Mesenchymal stem cell (in vitro differentiated cells and primary cell): ENCODE measurements at regions not wholly inside any gene's neighbourhood (a gene's known extent, or its start where the extent isn't known, plus 50 kb on each side); places are given as distances from the start of the nearest gene placed in this dataset.

Experiments used
- DNase-seq: peaks from one replicate; pipeline ENCODE4 v3.0.0-alpha.2; 2013
- H2AFZ ChIP-seq: one replicate; pipeline ENCODE4 v1.6.1; 2013; ENCODE audit warnings: low read depth, mild to moderate bottlenecking, control low read depth, inconsistent platforms, low read length, moderate library complexity
- H2AK5ac ChIP-seq: 2 replicates; pipeline ENCODE4 v1.6.1; 2013; ENCODE audit warnings: low read length, moderate library complexity, mild to moderate bottlenecking, inconsistent platforms; ENCODE audit not compliant: severe bottlenecking
- H2BK120ac ChIP-seq: one replicate; pipeline ENCODE4 v1.6.1; 2013; ENCODE audit warnings: low read depth, mild to moderate bottlenecking, inconsistent platforms, low read length, moderate library complexity
- H2BK12ac ChIP-seq, 2 experiments: one replicate each; pipeline ENCODE4 v1.6.1; 2013; ENCODE audit warnings: inconsistent platforms in 2 of 2, low read length in 2 of 2, mild to moderate bottlenecking in 2 of 2, moderate library complexity in 2 of 2, control low read depth in 1 of 2
- H2BK15ac ChIP-seq: one replicate; pipeline ENCODE4 v1.6.1; 2013; ENCODE audit warnings: mild to moderate bottlenecking, low read depth, inconsistent platforms; ENCODE audit not compliant: poor library complexity, severe bottlenecking
- H2BK5ac ChIP-seq: 2 replicates; pipeline ENCODE4 v1.6.1; 2013; ENCODE audit warnings: low read depth, mild to moderate bottlenecking, low read length, control low read depth, inconsistent platforms; ENCODE audit not compliant: poor library complexity, severe bottlenecking
- H3K14ac ChIP-seq, 2 experiments: one replicate each; pipeline ENCODE4 v1.6.1; 2013; ENCODE audit warnings: inconsistent platforms in 2 of 2, low read length in 2 of 2, control low read depth in 1 of 2, mild to moderate bottlenecking in 1 of 2, moderate library complexity in 1 of 2
- H3K18ac ChIP-seq, 2 experiments: one replicate each; pipeline ENCODE4 v1.6.1; 2013; ENCODE audit warnings: inconsistent platforms in 2 of 2, low read length in 2 of 2, control low read depth in 1 of 2, low read depth in 1 of 2, mild to moderate bottlenecking in 1 of 2
- H3K23ac ChIP-seq, 2 experiments: one replicate each; pipeline ENCODE4 v1.6.1; 2013; ENCODE audit warnings: inconsistent platforms in 2 of 2, low read length in 2 of 2, mild to moderate bottlenecking in 2 of 2, moderate library complexity in 2 of 2, control low read depth in 1 of 2
- H3K27ac ChIP-seq: 2 replicates; pipeline ENCODE4 v1.5.1; 2013; ENCODE audit warnings: mild to moderate bottlenecking, moderate library complexity, low read length, control low read depth, inconsistent platforms; ENCODE audit not compliant: poor library complexity, severe bottlenecking
- H3K27me3 ChIP-seq, 2 experiments: 2 replicates each; pipeline versions ENCODE4 v1.6.1 to v1.7.0; 2013; ENCODE audit warnings: low read length in 2 of 2, mild to moderate bottlenecking in 2 of 2, moderate library complexity in 2 of 2, control low read depth in 1 of 2, inconsistent platforms in 1 of 2; ENCODE audit not compliant: control insufficient read depth in 1 of 2, insufficient read depth in 1 of 2
- H3K36me3 ChIP-seq, 2 experiments: 2 replicates each; pipeline versions ENCODE4 v1.6.1 to v1.7.0; 2013; ENCODE audit warnings: low read length in 2 of 2, control low read depth in 1 of 2, inconsistent platforms in 1 of 2, low read depth in 1 of 2, mild to moderate bottlenecking in 1 of 2; ENCODE audit not compliant: insufficient read depth in 2 of 2, control insufficient read depth in 1 of 2
- H3K4ac ChIP-seq, 2 experiments: one replicate each; pipeline ENCODE4 v1.6.1; 2013; ENCODE audit warnings: inconsistent platforms in 2 of 2, low read length in 2 of 2, mild to moderate bottlenecking in 2 of 2, moderate library complexity in 2 of 2, control low read depth in 1 of 2, low read depth in 1 of 2
- H3K4me1 ChIP-seq: 2 replicates; pipeline ENCODE4 v1.6.1; 2013; ENCODE audit warnings: low read depth, low read length, control low read depth; ENCODE audit not compliant: control insufficient read depth, insufficient read depth
- H3K4me2 ChIP-seq: 2 replicates; pipeline ENCODE4 v1.6.1; 2013; ENCODE audit warnings: low read length, mild to moderate bottlenecking, inconsistent platforms; ENCODE audit not compliant: poor library complexity, severe bottlenecking
- H3K4me3 ChIP-seq, 2 experiments: 2 replicates each; pipeline versions ENCODE4 v1.5.1 to v1.7.0; 2013; ENCODE audit warnings: low read length in 2 of 2, mild to moderate bottlenecking in 2 of 2, control low read depth in 1 of 2, low read depth in 1 of 2; ENCODE audit not compliant: insufficient read depth in 1 of 2
- H3K79me1 ChIP-seq: replicated peaks from 2 replicates; pipeline ENCODE4 v1.6.1; 2013; ENCODE audit warnings: mild to moderate bottlenecking, control low read depth, low read length, inconsistent platforms; ENCODE audit not compliant: poor library complexity, severe bottlenecking
- H3K9ac ChIP-seq: 2 replicates; pipeline ENCODE4 v1.7.0; 2013; ENCODE audit warnings: mild to moderate bottlenecking, low read length, moderate library complexity
- H3K9me3 ChIP-seq: 2 replicates; pipeline ENCODE4 v1.7.0; 2013; ENCODE audit warnings: mild to moderate bottlenecking, low read length; ENCODE audit not compliant: control insufficient read depth
- H4K8ac ChIP-seq: one replicate; pipeline ENCODE4 v1.6.1; 2013; ENCODE audit warnings: inconsistent platforms, mild to moderate bottlenecking, low read length, moderate library complexity
- H4K91ac ChIP-seq: one replicate; pipeline ENCODE4 v1.6.1; 2013; ENCODE audit warnings: mild to moderate bottlenecking, low read length, inconsistent platforms
- WGBS: methylation state at CpG from one replicate; pipeline ENCODE4 v1.1.7; 2013; ENCODE audit warnings: mixed read lengths; 5-methylcytosine and 5-hydroxymethylcytosine counted together

- no peak overlapping the region for H2AK5ac ChIP-seq
- DNase-seq = no peak
- H2BK12ac ChIP-seq = no peak overlapping the region
- WGBS = 93% methylated on average over 2 of the region's 2 CpGs
- H3K4me3 ChIP-seq = no peak overlapping the region
- no peak overlapping the region for H3K4me2 ChIP-seq
- no peaks in the 10 kb centered on the region for H3K27me3 ChIP-seq
- no peak overlapping the region for H3K4ac ChIP-seq
- no peak overlapping the region for H3K14ac ChIP-seq
- H3K27ac ChIP-seq = no peak overlapping the region
- H2AFZ ChIP-seq = no peak overlapping the region
- no peak overlapping the region for H4K8ac ChIP-seq
- no peak overlapping the region for H3K9ac ChIP-seq
- H3K23ac ChIP-seq = no peak overlapping the region
- no peak overlapping the region for H3K18ac ChIP-seq
- no peaks in the 10 kb centered on the region for H3K4me1 ChIP-seq
- H3K9me3 ChIP-seq = peaks cover 3% of the 10 kb centered on the region
- no peak overlapping the region for H2BK120ac ChIP-seq
- H3K36me3 ChIP-seq = no peaks in the 10 kb centered on the region
- no peaks in the 10 kb centered on the region for H3K79me1 ChIP-seq
- H2BK15ac ChIP-seq = no peak overlapping the region
- no peak overlapping the region for H4K91ac ChIP-seq
- H2BK5ac ChIP-seq = no peak overlapping the region
Observed at GRCh38 chr7:86262781-86263180, 380.9 kb upstream of the GRM3 start.

GRCh38 chr7:86257894-86258293, 385.8 kb upstream of the GRM3 start:
- no peak for DNase-seq
- no peak overlapping the region for H2BK5ac ChIP-seq
- H3K9me3 ChIP-seq = peaks cover 9% of the 10 kb centered on the region
- H2BK120ac ChIP-seq = no peak overlapping the region
- H3K79me1 ChIP-seq = no peaks in the 10 kb centered on the region
- no peaks in the 10 kb centered on the region for H3K4me1 ChIP-seq
- no peak overlapping the region for H3K9ac ChIP-seq
- H3K23ac ChIP-seq = no peak overlapping the region
- H4K8ac ChIP-seq = no peak overlapping the region
- no peaks in the 10 kb centered on the region for H3K36me3 ChIP-seq
- H3K18ac ChIP-seq = no peak overlapping the region
- no peak overlapping the region for H4K91ac ChIP-seq
- no peak overlapping the region for H2AFZ ChIP-seq
- H3K4me3 ChIP-seq = no peak overlapping the region
- H3K4me2 ChIP-seq = no peak overlapping the region
- H2BK15ac ChIP-seq = no peak overlapping the region
- H2BK12ac ChIP-seq = no peak overlapping the region
- no peak overlapping the region for H3K27ac ChIP-seq
- no peak overlapping the region for H2AK5ac ChIP-seq
- H3K14ac ChIP-seq = no peak overlapping the region
- WGBS = 84% methylated on average over 4 of the region's 4 CpGs
- no peaks in the 10 kb centered on the region for H3K27me3 ChIP-seq
- no peak overlapping the region for H3K4ac ChIP-seq

- H2AK5ac ChIP-seq = no peak overlapping the region
- no peak overlapping the region for H3K23ac ChIP-seq
- H3K79me1 ChIP-seq = no peaks in the 10 kb centered on the region
- H3K36me3 ChIP-seq = no peaks in the 10 kb centered on the region
- no peak overlapping the region for H2BK5ac ChIP-seq
- H2AFZ ChIP-seq = no peak overlapping the region
- H3K9me3 ChIP-seq = peaks cover 11% of the 10 kb centered on the region
- no peaks in the 10 kb centered on the region for H3K4me1 ChIP-seq
- no peak overlapping the region for H4K8ac ChIP-seq
- H3K27me3 ChIP-seq = no peaks in the 10 kb centered on the region
- H3K27ac ChIP-seq = no peak overlapping the region
- no peak overlapping the region for H3K4ac ChIP-seq
- H3K14ac ChIP-seq = no peak overlapping the region
- 89% methylated on average over 2 of the region's 2 CpGs for WGBS
- H3K4me2 ChIP-seq = no peak overlapping the region
- no peak overlapping the region for H4K91ac ChIP-seq
- no peak overlapping the region for H2BK15ac ChIP-seq
- no peak for DNase-seq
- no peak overlapping the region for H3K18ac ChIP-seq
- H2BK12ac ChIP-seq = no peak overlapping the region
- no peak overlapping the region for H2BK120ac ChIP-seq
- H3K4me3 ChIP-seq = no peak overlapping the region
- no peak overlapping the region for H3K9ac ChIP-seq
Observed at GRCh38 chr7:86252406-86252805, 391.3 kb upstream of the GRM3 start.

GRCh38 chr7:86248977-86249376, 394.7 kb upstream of the GRM3 start:
- H4K91ac ChIP-seq = no peak overlapping the region
- H3K27ac ChIP-seq = no peak overlapping the region
- H3K79me1 ChIP-seq = no peaks in the 10 kb centered on the region
- no peak overlapping the region for H3K4me3 ChIP-seq
- no peak overlapping the region for H3K18ac ChIP-seq
- no peak for DNase-seq
- H3K36me3 ChIP-seq = no peaks in the 10 kb centered on the region
- H3K14ac ChIP-seq = no peak overlapping the region
- no peak overlapping the region for H3K23ac ChIP-seq
- no peaks in the 10 kb centered on the region for H3K27me3 ChIP-seq
- WGBS = 100% methylated on average over 1 of the region's 1 CpG
- no peak overlapping the region for H3K4ac ChIP-seq
- no peaks in the 10 kb centered on the region for H3K4me1 ChIP-seq
- peaks cover 10% of the 10 kb centered on the region for H3K9me3 ChIP-seq
- no peak overlapping the region for H2AK5ac ChIP-seq
- no peak overlapping the region for H2BK15ac ChIP-seq
- H4K8ac ChIP-seq = no peak overlapping the region
- no peak overlapping the region for H2BK5ac ChIP-seq
- H3K4me2 ChIP-seq = no peak overlapping the region
- H2BK120ac ChIP-seq = no peak overlapping the region
- no peak overlapping the region for H2BK12ac ChIP-seq
- no peak overlapping the region for H3K9ac ChIP-seq
- H2AFZ ChIP-seq = no peak overlapping the region
